ENCODE measurements at regions not wholly inside any gene's neighbourhood (a gene's known extent, or its start where the extent isn't known, plus 50 kb on each side); places are given as distances from the start of the nearest gene placed in this dataset.

DNA sequence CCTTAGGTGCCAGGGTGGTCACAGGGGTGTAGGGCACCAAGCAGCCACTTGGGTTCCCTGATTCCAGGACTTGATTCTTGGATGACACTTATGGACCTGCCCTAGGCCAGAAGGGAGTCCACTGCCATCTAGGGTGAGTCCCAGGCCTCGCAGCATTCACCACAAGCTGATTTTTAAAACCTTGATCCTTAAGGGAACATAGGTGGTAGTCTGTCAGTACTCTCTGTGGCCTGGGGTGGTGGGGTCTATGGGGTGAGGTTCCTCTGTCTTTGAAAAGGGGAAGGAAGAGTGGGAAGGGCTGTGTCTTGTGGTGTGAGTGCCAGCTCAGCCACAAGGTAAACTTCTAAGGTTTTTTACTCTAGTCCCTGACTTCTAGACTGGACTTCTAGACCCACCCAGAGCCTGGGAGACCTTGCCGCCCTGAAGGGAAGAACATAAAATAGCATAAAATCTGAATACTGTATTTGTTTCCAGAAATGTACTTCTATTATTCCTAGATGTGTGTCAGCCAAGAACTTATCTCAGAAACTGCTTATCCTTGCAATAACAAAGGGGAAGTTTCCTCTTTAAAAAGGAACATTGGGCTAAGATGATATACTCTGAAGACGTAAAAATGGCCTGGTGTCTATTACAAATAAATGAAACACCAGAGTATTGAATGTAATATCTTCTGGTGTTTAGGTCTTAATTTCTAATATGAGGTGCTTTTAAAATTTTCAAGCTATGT, 757.3 kb downstream of the LTN1 start:
- peak; percentile 55 for DNase-seq (ENCODE audit: low read depth)

DNA sequence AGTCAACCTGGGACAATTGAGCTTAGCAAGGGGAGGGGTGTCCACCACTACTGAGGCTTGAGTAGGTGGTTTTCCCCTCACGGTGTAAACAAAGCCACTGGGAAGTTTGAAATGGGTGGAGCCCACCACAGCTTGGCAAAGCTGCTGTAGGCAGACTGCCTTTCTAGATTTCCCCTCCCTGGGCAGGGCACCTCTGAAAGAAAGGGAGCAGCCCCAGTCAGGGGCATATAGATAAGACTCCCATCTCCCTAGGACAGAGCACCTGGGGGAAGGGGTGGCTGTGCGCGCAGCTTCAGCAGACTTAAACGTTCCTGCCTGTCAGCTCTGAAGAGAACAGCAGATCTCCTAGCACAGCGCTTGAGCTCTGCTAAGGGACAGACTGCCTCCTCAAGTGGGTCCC, 758.4 kb downstream of the LTN1 start:
- no peak for DNase-seq (ENCODE audit: low read depth)
- TF ChIP-seq, protein P1, sequence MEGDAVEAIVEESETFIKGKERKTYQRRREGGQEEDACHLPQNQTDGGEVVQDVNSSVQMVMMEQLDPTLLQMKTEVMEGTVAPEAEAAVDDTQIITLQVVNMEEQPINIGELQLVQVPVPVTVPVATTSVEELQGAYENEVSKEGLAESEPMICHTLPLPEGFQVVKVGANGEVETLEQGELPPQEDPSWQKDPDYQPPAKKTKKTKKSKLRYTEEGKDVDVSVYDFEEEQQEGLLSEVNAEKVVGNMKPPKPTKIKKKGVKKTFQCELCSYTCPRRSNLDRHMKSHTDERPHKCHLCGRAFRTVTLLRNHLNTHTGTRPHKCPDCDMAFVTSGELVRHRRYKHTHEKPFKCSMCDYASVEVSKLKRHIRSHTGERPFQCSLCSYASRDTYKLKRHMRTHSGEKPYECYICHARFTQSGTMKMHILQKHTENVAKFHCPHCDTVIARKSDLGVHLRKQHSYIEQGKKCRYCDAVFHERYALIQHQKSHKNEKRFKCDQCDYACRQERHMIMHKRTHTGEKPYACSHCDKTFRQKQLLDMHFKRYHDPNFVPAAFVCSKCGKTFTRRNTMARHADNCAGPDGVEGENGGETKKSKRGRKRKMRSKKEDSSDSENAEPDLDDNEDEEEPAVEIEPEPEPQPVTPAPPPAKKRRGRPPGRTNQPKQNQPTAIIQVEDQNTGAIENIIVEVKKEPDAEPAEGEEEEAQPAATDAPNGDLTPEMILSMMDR (IDR thresholded peaks at IDR 0.05; ENCODE audit: insufficient read depth, low read length) = no peak
- no peak overlapping the region for H3K4me3 ChIP-seq (ENCODE audit: low read depth, low read length)

More for the DNA sequence above, 757.3 kb downstream of the LTN1 start:
- TF ChIP-seq, protein P1 (IDR thresholded peaks at IDR 0.05; ENCODE audit: insufficient read depth, low read length) = peak; percentile 22
- H3K4me3 ChIP-seq (ENCODE audit: low read depth, low read length) = no peak overlapping the region

DNA sequence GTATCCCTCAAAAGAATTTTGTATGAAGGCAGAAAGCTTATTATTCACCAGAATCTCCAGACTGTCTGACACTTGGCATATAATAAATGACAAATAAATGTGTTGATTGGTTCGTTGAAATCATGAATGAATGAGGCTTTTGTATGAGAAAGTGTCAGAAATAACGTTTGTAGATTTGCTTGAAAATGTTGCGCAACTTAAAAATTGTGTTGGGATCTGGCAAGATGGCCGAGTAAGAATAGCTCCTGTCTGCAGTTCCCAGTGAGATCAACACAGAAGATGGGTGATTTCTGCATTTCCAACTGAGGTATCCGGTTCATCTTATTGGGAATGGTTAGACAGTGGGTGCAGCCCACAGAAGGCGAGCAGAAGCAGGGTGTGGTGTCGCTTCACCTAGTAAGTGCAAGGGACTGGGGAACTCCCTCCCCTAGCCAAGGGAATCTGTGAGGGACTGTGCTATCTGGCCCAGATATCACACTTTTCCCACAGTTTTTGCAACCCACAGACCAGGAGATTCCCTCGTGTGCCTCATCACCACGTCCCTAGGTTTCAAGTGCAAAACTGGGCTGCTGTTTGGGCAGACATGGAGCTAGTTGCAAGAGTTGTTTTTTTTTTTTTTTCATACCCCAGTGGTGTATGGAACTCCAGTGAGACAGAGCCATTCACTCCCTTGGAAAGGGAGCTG, 759.0 kb downstream of the LTN1 start:
- no peak for DNase-seq (ENCODE audit: low read depth)
- TF ChIP-seq, protein P1 (IDR thresholded peaks at IDR 0.05; ENCODE audit: insufficient read depth, low read length) = no peak

DNA sequence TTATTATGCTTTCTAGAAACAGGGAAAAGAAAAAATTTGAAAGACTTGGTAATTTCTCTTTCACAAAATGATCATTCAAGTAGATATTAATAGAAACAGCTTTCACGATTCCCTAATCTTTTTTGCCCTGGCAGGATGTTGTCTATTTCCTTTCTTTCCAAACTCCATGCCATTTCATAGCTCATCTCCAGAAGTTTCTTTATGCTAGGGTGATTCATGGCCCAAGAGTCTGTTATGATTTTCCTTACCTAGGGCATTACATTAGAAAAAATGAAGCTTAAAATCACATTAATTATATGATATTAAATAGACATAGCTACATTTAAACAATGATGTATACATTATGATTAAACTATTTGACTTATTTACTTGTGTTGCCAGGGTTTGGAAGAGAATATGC, 762.1 kb downstream of the LTN1 start:
- DNase-seq (ENCODE audit: low read depth) = peak; percentile 49
- TF ChIP-seq, protein P1 (IDR thresholded peaks at IDR 0.05; ENCODE audit: insufficient read depth, low read length) = no peak
- no peak overlapping the region for H3K4me3 ChIP-seq (ENCODE audit: low read depth, low read length)

More for the DNA sequence above, 759.0 kb downstream of the LTN1 start:
- H3K4me3 ChIP-seq (ENCODE audit: low read depth, low read length) = no peak overlapping the region

DNA sequence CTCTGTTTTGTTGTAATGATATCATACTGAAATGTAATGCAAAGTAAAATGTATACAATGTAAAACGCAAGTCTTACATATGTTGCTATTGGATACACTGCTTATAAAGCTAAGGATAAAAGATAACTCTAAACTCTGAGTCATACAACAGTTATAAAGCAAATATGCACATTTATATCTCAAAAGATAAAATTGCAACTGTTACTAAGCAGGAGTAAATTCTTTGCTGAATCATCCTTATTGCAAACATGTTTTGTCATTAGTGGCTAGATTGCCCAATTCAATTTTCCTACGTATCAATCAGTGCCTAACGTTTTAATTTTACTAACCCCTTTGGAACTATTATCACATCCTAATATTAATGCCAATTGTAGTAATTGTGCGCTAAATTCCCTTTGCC, 762.9 kb downstream of the LTN1 start:
- peak; percentile 92 for DNase-seq (ENCODE audit: low read depth)
- no peak overlapping the region for H3K4me3 ChIP-seq (ENCODE audit: low read depth, low read length)
- TF ChIP-seq, protein P1 (IDR thresholded peaks at IDR 0.05; ENCODE audit: insufficient read depth, low read length) = no peak

DNA sequence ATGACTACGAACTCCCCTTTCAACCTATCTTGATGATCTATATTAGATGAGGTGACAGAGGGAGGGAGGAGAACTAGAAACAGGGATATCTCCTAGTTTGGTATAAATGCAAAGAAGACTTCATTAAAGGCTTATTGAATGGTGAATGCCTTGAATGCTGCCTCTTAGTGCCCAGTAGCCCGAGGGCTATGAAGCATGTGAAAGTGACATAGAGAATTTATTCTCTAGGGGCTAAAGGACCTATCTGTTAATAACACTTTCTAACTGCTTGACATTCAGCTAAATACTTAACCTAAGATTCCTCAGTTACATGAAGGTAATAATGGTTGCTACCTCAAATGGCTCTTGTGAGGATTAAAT, 764.1 kb downstream of the LTN1 start:
- DNase-seq (ENCODE audit: low read depth) = no peak
- H3K4me3 ChIP-seq (ENCODE audit: low read depth, low read length) = no peak overlapping the region
- TF ChIP-seq, protein P1 (IDR thresholded peaks at IDR 0.05; ENCODE audit: insufficient read depth, low read length) = no peak
